ENCODE measurements at regions not wholly inside any gene's neighbourhood (a gene's known extent, or its start where the extent isn't known, plus 50 kb on each side); places are given as distances from the start of the nearest gene placed in this dataset.

GRCh38 chr9:126556560-126557250 lies 57.0 kb upstream of the LMX1B start:
- ATAC-seq: no peak
- no peak overlapping the region for H3K4me3 Mint-ChIP-seq
- H3K9me3 Mint-ChIP-seq: no peaks in the 10 kb centered on the region
- no peak for DNase-seq (ENCODE audit: low spot score in 2 of 2)
- no peaks in the 10 kb centered on the region for H3K36me3 Mint-ChIP-seq
- peaks cover 6% of the 10 kb centered on the region for H3K4me1 Mint-ChIP-seq
- no peak overlapping the region for H3K27ac Mint-ChIP-seq

GRCh38 chr9:126558051-126558665 lies 55.6 kb upstream of the LMX1B start:
- H3K36me3 Mint-ChIP-seq: no peaks in the 10 kb centered on the region
- ATAC-seq: peak; percentile 74
- H3K9me3 Mint-ChIP-seq: no peaks in the 10 kb centered on the region
- H3K4me1 Mint-ChIP-seq: peaks cover 6% of the 10 kb centered on the region
- H3K27ac Mint-ChIP-seq: no peak overlapping the region
- DNase-seq (ENCODE audit: low spot score in 2 of 2): peak; percentile 72 to 83
- H3K4me3 Mint-ChIP-seq: no peak overlapping the region

GRCh38 chr9:126559296-126559695 lies 54.4 kb upstream of the LMX1B start:
- ATAC-seq: no peak
- Mint-ChIP-seq H3K9me3 (no peaks in the 10 kb centered on the region), H3K27ac (no peak overlapping the region)

GRCh38 chr9:126561582-126561981 lies 52.1 kb upstream of the LMX1B start:
- H3K27ac Mint-ChIP-seq: no peak overlapping the region
- H3K36me3 Mint-ChIP-seq: no peaks in the 10 kb centered on the region
- DNase-seq (ENCODE audit: low spot score in 2 of 2) (no peak), ATAC-seq (no peak)
- no peak overlapping the region for H3K4me3 Mint-ChIP-seq
- H3K4me1 Mint-ChIP-seq: peaks cover 13% of the 10 kb centered on the region
- no peaks in the 10 kb centered on the region for H3K9me3 Mint-ChIP-seq

More at GRCh38 chr9:126559296-126559695, 54.4 kb upstream of the LMX1B start:
- Mint-ChIP-seq H3K4me1 (peaks cover 13% of the 10 kb centered on the region), H3K36me3 (no peaks in the 10 kb centered on the region), H3K4me3 (no peak overlapping the region)
- no peak for DNase-seq (ENCODE audit: low spot score in 2 of 2)

- DNase-seq (ENCODE audit: low spot score in 2 of 2) (no peak), ATAC-seq (no peak)
- Mint-ChIP-seq H3K4me1 (peaks cover 7% of the 10 kb centered on the region), H3K4me3 (no peak overlapping the region), H3K9me3 (no peaks in the 10 kb centered on the region), H3K27ac (no peak overlapping the region), H3K36me3 (no peaks in the 10 kb centered on the region)
These were observed 50.2 kb upstream of the LMX1B start for GRCh38 chr9:126563556-126563955.
